ENCODE measurements at regions not wholly inside any gene's neighbourhood (a gene's known extent, or its start where the extent isn't known, plus 50 kb on each side); places are given as distances from the start of the nearest gene placed in this dataset.
"Not testable (repeated sequence)": the region's sequence is repeated elsewhere in the genome, so short reads cannot be mapped to it uniquely, and the experiment has no call there.

GRCh38 chr3:182142928-182143327, 431.2 kb downstream of the SOX2 start:
- no peak for ATAC-seq

DNA sequence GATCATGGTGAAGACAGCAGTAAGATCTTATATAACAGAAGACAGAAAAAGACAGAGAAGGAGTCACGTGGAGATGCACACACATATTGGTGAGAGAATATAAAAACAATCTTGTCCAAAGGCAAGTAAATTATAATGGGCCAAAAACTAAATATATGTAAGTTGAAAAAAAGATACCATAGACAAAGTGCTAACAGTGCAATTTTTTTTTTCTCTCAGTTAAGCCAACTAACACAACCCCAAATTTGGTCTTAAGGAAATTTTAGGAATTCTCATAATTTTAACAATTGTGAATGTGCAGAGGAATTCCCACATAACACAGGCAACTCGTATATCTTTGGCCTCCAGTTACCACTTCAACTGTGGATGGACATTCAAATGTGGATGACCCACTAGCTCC, 432.2 kb downstream of the SOX2 start:
- no peak for ATAC-seq

- ATAC-seq = no peak
Measured at GRCh38 chr3:182148360-182148759, 436.6 kb downstream of the SOX2 start.

GRCh38 chr3:182149594-182149993, 437.9 kb downstream of the SOX2 start:
- ATAC-seq = no peak

GRCh38 chr3:182156326-182156725, 444.6 kb downstream of the SOX2 start:
- not testable (repeated sequence) for ATAC-seq

- ATAC-seq = no peak
Measured at GRCh38 chr3:182165234-182165633, 453.5 kb downstream of the SOX2 start.

- no peak for ATAC-seq
Measured at GRCh38 chr3:182172534-182172933, 460.8 kb downstream of the SOX2 start.

- ATAC-seq = no peak
Measured at GRCh38 chr3:182178488-182179200, 466.9 kb downstream of the SOX2 start.

DNA sequence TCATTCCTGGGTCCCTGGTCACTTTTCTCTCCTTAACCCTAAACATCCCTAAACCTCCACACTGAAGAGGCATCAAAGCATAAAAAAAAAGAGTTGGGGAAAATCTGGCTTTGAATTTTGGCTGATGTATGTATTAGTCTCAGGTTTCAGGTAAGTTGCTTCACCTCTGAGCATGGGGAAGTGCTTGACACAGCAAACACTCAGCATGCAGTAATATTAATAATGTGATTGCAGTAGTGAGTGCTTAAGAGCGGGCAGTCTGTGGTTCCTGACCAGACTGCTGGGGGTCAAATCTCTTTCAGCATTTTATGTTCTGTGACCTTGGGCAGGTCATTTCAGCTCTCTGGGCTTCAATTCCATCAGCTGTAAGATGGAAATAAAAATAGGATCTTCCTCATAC, 467.9 kb downstream of the SOX2 start:
- no peak for ATAC-seq

DNA sequence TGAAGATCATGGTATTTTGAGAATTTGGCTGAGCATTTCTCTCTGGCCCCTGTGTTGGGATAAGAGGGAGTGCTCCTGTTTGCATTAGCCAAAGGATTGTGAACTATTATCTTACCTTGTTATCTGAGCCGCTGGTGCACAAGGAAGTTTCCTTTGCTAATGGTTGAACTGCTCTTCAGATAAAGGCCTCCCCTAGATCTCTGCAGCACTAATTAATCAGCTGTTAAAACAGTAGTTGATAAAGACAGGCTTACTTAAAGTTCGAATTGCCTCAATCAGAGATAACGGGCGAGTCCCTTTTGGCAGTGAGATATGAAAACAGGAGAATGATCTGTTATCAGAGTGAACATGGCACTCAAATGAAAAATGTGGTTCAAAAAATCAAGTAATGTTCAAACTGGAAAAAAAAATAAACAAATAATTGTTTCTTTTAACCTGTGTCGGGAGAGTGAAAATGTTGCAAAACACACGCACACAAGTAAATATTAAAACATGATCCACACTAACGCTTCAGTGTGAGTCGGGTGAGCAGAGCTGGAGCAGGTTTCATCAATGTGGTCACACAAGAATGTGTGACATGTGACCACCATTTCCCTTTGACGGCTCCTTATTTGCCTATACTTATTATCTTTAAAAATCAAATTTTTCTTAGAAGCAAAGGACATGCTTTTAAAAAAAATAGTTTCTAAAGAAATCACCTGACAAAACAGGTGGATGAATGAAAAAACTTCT, 469.1 kb downstream of the SOX2 start:
- no peak for ATAC-seq

DNA sequence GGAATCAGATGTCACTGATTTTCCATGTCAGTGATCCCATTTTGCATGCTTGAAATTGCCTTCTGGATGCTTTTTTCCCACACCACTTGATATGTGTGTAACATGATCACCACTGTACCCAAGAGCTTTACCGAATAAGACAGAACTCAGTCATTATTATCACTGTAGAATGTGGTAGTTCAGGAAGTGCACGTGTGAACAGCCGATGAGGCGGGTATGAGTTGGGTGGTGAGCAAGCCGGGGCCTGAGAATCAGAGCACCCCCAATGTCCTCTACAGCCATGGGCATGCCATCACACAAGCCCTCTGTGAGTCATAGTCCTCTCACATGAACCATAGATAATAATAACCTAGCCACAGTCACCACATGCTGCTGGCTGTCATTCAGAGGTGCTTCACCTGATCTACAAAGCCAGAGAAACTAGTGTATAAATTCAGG, 470.8 kb downstream of the SOX2 start:
- no peak for ATAC-seq

DNA sequence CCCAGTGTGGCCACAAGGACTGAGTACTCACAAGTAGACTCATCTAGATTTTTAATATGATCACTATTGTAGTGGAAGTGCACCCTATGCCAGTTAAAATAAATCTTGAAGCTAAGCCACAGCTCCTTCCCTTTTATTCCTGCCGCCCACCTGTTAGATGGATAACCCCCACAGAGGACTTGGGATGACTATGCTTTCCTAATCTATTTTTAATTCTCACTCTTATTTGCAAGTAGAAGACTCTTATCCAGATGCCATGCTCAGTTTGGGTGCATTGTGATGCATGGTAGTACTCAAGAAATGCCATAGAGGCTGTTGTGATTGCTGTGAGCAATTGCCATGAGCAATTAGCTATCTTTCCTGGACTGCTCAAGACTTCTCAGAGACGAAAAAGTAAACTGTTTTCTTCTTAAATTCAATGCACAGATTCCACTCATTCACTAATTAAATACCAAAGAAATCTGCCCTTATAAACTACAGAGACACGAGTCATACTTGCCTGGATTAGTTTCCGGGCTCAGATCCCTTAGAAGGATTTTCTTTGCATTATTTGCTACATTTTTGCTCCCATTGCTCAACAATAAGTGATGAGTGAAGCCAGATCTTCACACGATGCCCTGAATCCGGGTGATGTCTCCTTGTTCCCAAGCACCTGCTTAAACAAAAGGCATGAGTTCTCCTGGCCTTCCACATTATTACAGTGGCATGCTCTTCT, 472.1 kb downstream of the SOX2 start:
- no peak for ATAC-seq

DNA sequence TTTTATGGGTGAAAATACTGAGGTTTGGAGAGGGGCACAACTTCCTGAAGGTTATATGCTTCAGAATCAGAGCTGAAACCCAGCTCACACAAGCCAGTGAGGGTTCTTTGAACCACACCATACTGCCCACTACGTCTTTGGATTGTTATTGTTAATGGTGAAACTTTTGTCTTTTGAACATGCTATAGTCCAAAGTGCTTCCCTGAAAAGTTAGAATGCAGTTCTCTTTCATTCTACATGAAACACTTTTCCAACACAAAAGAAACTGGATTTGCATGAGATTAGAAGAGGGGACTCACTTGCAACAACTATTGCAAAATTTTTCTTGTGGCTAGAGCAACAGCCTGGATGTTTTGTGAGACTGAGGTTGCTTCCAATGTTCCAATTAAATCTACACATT, 473.6 kb downstream of the SOX2 start:
- ATAC-seq = no peak

- no peak for ATAC-seq
Measured at GRCh38 chr3:182190056-182190455, 478.3 kb downstream of the SOX2 start.

GRCh38 chr3:182198345-182198744, 486.6 kb downstream of the SOX2 start:
- no peak for ATAC-seq

DNA sequence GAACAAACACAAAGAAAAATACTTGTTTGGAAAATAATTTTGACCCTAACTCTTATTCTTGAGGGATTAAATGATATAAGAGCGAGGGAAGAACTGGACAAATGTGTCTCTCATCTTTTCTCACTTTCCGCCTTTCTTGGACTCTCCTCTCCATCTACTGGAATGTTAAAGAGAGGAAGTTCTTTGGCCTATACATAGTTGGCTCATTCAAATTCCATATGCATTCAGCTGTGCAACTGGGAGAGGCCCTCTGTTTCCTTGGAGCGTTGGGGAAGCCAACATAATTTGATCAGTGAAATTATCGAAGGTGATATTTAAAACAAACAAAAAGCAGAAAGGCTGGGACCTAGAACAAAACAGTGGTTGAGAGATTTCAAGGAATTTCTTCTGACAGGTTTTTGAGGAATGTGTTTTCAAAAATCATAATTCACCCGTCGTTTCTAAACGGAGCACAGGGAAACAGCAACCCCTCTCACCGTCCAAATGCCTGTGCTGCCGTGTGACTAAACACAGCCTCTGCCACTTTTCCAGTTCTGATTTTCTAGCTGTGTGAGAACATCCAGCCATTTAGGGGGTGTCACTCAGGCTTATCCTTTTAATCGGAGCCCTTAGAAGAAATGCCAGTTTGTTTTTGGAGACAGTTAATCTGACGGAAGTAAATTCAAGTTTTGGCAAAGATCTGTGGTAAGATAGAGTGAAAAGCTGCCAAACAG, 489.9 kb downstream of the SOX2 start:
- no peak for ATAC-seq

- no peak for ATAC-seq
Measured at GRCh38 chr3:182212479-182213076, 500.9 kb downstream of the SOX2 start.

DNA sequence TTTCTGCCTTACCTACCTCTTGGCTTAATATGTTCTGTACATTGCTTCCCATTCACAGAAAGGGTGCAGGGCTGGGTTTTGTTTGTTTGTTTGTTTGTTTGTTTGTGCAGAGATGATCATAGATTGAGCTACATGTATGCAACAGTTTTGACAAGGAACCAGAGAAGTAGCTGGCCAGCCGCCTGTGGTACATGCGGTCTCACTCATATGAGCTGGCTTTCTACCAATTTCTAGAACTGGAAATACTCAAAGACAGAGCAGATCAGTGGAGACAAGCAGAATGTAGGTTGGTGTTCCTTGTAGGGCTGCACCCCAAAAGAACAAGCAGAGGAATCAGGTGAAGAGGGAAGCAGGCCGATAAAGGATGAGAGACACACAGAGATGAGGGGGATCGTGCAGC, 502.7 kb downstream of the SOX2 start:
- no peak for ATAC-seq

- ATAC-seq = no peak
Measured at GRCh38 chr3:182215881-182216280, 504.2 kb downstream of the SOX2 start.

DNA sequence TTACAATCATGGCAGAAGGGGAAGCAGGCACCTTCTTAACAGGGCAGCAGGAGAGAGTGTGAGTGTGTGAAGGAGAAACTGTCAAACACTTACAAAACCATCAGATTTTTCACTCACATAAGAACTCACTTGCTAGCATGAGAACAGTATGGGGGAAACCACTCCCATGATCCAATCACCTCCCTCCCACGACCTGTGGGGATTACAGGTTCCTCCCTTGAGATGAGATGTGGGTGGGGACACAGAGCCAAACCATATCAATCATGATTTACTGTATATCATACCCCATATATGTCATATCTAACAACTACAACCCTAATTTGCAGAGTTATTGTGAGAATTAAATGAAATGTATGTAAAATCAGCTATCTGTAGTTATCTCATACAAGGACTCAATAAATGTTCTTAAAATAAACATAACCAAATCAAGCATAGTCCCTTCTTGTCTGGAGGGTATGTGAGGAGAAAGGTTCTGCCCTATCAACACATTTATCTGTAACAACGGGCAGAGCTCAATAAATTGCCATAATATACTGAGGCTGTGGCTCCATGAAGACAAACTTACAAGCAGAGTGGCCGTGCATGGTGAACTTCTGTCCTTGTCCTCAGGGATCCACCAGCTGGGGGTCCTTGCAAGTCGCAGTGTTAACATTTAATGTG, 504.7 kb downstream of the SOX2 start:
- no peak for ATAC-seq

GRCh38 chr3:182220013-182220412, 508.3 kb downstream of the SOX2 start:
- no peak for ATAC-seq

GRCh38 chr3:182220471-182220870, 508.7 kb downstream of the SOX2 start:
- ATAC-seq = no peak
